ENCODE measurements at regions not wholly inside any gene's neighbourhood (a gene's known extent, or its start where the extent isn't known, plus 50 kb on each side); places are given as distances from the start of the nearest gene placed in this dataset.
"Not testable (repeated sequence)": the region's sequence is repeated elsewhere in the genome, so short reads cannot be mapped to it uniquely, and the experiment has no call there.

DNA sequence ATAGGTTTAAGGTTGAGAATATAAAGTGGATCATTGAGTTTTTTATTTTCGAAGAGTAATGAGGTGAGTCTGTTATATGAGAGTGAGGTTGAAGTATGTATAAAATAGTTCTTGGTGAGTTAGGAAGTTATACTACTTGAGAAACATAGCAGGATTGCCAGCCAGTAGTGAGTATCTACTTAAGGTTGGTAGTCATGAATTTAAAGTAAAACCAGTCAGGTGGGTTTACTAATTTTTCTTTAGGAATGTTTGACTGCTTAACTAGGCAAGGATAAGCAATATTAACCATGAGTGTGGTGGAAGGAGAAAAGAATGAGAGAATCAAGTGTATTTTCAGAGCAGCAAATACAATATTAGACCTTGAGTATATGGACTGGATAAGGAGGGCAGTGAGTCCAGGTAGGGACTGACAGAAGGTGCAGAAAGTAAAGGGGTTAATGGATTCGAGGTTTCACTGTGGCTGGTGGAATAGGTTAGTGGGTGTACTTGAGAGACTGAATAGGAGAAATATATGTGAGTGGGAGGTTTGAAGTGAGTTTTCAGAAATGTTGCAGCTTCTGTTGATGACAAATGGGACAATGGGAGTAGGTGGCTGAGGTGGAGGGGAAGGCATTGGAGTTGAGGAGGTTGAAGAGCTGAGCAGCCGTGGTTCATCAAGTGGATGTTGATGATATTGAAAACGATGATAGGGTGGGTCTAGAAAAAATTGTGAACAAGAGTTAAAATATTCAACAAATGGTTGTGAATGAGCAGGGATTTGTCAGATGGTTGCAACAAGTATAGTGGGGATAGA lies 232.5 kb upstream of the ASCC3 start:
- DNase-seq, result no peak

DNA sequence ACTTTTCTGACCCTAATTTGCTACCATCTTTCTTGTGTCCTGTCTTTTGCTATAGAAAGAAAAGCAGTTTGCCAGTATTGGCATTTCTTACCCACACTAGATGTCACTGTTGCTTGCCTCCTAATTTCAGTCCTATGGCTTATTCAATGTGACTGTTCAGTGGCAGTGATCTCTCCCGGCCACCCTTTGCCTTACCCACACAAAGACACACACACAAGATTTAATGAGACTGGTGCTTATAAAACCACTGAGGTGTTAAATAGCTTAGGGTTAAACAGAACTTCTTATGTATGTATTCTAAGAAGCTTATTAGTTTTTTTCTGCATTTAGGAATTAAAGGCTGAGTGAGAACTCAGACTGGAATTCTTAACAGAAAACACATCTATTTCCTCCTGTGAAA lies 233.6 kb upstream of the ASCC3 start:
- DNase-seq, result peak; percentile 60

DNA sequence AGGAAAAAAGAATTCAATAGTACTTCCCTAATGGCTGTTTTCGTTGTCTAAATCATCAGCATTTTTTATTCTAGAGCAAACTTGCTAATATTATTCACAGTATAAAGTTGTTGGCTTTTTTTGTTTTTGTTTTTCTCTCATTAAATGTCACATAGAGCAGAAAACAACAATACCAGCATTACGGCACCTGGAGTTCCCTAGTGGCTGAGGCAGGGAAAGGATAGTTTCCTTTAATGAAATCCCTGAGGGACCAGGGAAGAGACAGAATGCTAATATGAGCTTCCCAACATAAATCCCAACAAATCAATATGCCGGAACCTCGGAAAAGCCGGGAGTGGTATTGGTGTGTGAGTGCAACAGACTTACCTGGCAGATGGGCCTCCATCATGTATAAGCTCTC lies 235.2 kb upstream of the ASCC3 start:
- DNase-seq, result no peak

DNA sequence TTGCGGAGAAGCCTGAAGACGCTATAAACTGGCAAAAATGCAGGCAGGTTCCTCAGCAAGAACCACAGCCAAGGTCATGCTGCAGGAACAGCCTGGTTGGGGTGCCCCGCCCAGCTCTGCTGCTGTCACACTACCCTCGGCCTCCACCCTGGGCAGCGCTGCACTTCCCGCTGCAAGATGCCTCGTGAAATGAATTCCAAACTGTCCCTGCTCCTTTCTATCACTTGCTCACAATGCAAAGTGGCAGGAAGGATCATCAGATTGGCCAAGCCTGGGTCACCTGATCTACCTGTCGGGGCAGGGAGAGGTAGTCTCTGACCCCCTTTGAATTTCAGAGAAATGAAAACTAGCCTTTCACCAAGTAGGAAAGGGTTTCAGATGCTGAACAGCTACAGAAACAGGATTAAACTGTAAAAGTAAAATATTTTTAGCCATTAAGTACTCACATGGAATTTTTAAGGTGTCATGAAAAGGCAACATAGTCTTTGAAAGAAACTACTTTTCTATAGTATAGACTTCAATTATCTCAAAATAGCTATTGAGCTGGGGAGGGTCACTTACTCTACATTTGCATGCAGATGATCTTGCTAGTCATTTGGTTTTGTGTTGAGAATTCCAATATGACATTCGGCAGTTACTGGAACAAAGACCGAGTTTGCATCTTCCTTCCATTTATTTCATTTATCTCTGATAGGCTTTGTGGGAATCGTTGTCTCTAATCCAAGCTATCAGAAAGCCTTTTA lies 236.4 kb upstream of the ASCC3 start:
- no peak for DNase-seq

GRCh38 chr6:101118136-101118396 lies 236.9 kb upstream of the ASCC3 start:
- DNase-seq, result no peak

GRCh38 chr6:101120747-101121146 lies 239.6 kb upstream of the ASCC3 start:
- DNase-seq, result no peak

DNA sequence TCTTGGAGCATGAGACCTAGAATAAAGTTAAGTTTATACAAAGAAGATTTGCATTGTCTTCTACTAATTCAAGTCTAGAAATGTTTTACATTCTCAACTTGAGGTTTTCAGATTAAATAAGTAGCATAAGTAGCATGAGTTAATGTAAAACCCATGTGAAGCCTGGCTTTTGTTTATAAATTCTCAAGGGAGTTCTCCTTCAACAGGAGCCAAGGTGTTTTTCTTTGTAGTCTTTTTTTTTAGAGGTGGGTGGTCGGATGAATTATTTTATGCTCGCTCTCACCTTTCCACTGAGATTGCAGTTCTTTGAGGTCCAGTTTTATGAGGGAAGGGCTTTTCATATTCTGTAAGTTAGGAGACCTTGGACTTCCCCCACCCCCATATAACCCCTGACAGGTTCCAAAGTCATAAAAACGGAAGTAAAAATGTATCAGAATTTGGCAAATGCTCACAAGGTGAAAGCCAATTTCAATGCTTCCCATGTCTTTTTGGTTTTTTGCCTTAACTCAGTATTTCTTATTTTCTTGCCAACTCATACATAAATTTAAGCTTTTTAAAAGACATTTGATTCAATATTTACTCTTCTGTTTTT lies 244.3 kb upstream of the ASCC3 start:
- no peak for DNase-seq

DNA sequence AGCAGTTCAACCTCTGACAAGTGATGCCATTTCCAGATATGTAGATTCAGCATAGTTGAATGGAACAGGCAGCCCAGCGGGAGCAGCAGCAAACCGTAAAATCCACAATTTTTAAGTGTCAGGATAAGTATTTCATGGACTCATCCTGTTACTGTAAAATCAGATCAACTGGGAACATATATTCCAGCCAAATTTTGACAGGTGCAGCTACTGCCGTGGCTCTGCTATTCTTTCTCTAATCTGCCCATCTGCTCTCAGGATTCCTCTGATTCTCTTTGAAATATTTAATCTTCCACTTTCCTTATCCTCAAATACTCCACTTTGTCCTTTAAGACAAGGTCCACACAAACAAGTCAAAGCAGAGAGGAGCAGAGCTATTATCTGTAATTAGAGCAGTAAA lies 245.4 kb upstream of the ASCC3 start:
- no peak for DNase-seq

DNA sequence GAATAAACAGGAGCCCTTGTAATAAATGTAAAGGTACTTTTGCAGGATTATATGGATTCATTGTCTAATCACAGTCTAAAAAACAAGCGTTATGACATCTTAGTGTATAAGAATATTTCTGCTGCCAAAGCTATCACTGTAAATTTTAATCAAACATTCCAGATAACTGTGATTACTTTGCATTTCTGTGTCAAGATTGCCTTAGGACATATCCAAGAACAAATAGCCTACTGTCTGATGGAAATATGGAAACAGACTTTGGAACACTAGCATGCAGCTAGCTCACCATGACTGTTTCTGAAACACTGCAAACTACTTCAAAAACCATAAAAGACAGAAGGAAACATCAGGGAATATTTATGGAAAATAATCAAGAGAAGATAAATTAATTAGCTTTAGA lies 248.7 kb upstream of the ASCC3 start:
- DNase-seq, result no peak

- no peak for DNase-seq
Observed at GRCh38 chr6:101146389-101146788, 247.1 kb upstream of the GRIK2 start.

GRCh38 chr6:101150226-101150625 lies 243.3 kb upstream of the GRIK2 start:
- no peak for DNase-seq

- DNase-seq, result not testable (repeated sequence)
Observed at GRCh38 chr6:101157638-101158037, 235.9 kb upstream of the GRIK2 start.

- DNase-seq, result no peak
Observed at GRCh38 chr6:101163611-101164010, 229.9 kb upstream of the GRIK2 start.

DNA sequence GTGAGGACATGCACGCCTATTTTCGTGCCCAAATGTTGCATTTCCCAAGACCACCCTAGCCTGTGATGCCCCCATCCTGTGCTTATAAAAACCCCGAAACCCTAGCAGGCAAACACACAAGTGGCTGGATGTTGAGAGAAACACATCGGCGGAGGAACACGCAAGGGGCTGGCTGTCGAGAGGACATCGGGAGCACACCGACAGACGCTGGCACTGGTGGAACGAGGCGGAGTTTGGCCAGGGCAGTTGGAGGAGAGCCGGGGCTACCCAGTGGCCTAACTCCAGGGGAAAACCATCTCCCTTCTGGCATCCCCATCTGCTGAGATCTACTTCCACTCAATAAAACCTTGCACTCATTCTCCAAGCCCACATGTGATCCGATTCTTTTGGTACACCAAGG lies 225.9 kb upstream of the GRIK2 start:
- no peak for DNase-seq

- not testable (repeated sequence) for DNase-seq
Observed at GRCh38 chr6:101171049-101171448, 222.5 kb upstream of the GRIK2 start.

- no peak for DNase-seq
Observed at GRCh38 chr6:101178748-101179147, 214.8 kb upstream of the GRIK2 start.

DNA sequence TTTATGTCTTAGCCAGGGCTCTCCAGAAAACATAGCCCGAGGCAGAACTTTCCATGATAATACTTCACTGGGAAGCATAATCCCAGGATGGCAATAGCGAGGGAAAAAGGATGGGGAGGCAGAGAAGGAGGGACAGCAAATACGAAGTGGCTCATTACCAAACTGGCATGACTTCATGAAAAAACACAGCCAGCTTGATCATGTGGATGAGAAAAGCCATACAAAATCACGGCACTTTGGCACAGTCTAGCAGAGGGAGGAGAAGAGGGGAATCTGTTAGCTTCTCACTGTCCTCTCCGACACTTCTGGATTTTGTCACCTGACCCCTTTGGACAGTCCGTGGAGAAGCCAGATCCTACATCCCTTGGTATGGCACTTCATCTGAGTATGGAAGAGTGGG lies 212.5 kb upstream of the GRIK2 start:
- DNase-seq, result no peak

DNA sequence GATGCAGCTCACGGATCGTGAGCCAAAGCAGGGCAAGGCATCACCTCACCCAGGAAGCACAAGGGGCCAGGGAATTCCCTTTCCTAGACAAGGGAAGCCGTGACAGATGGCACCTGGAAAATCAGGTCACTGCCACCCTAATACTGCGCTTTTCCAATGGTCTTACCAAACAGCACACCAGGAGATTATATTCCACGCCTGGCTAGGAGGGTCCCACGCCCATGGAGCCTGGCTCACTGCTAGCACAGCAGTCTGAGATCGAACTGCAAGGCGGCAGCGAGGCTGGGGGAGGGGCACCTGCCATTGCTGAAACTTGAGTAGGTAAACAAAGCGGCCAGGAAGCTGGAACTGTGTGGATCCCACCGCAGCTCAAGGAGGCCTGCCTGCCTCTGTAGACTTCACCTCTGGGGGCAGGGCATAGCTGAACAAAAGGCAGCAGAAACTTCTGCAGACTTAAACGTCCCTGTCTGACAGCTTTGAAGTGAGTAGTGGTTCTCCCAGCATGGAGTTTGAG lies 205.2 kb upstream of the GRIK2 start:
- DNase-seq, result not testable (repeated sequence)

DNA sequence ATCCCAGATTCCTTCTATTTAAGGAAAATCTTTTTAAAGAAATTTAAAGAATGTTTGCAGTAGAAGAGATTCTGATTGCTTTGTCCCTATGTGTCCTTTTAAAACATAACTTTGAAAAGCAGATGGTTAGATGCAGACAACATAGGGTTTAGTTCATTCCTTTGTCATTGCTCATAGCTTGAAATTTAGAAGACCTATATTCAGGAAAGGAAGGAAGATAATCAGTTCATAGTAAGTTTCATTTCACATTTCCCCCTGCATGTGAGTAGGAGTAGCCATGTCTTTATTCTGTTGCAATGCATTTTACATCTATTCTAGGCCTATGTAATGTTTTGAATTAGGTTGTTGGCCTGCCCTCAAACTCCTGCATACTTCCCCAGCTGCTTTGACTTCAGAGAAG lies 197.9 kb upstream of the GRIK2 start:
- no peak for DNase-seq

- DNase-seq, result no peak
Observed at GRCh38 chr6:101199441-101199840, 194.1 kb upstream of the GRIK2 start.

GRCh38 chr6:101202867-101203374 lies 190.6 kb upstream of the GRIK2 start:
- no peak for DNase-seq

DNA sequence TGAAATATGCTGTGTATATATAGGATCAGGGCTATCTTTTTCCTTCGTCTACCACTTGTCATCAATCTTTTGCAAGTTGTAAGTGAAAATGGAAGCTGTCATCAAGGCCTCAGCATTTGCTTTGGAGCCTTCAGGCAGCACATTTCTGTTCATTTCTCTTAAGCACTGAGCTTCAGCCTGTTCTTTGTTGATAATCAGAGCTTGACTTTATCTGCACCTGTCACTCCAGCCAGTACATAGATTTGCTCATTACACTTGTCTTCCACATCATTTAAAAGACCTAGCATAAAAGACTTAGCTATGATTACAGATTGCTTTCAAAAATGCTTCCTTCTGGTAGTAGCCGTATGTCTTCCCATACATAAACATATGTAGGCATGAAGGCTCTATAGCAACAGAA lies 189.8 kb upstream of the GRIK2 start:
- DNase-seq, result no peak

GRCh38 chr6:101208152-101208551 lies 185.4 kb upstream of the GRIK2 start:
- peak; percentile 4 for DNase-seq

Data from renal pelvis (tissue), 1 donor.